PC-9 (cell line): ENCODE measurements at regions not wholly inside any gene's neighbourhood (a gene's known extent, or its start where the extent isn't known, plus 50 kb on each side); places are given as distances from the start of the nearest gene placed in this dataset.

Experiments
- BruUV-seq: library from RNA; stranded (reverse); fragments of 400-500 nt; replicated peaks from 2 replicates; lab custom pipeline; 2021; lab: Mats Ljungman, UMichigan
- CTCF ChIA-PET: fragments of 300-600 bp; sonication (Branson Sonifier 250); formaldehyde crosslinking; loops from one replicate; lab custom pipeline; 2022; ENCODE audit warnings: antibody characterized with exemption; lab: Charles Lee
- POLR2A ChIA-PET: fragments of 300-600 bp; sonication (Branson Sonifier 250); formaldehyde crosslinking; loops from one replicate; lab custom pipeline; 2022; ENCODE audit warnings: antibody characterized with exemption; ENCODE audit not compliant: unreplicated experiment; lab: Charles Lee
- DNase-seq, 2 experiments: peaks; one replicate each; pipeline versions ENCODE4 v3.0.0 to v3.0.0-alpha.2; 2015 to 2022; ENCODE audit warnings: mixed read lengths in 1 of 2
- H2AFZ ChIP-seq: fragments of 200-600 bp; sonication (generic); 2 replicates; pipeline ENCODE4 v1.8.1; 2017; ENCODE audit warnings: antibody characterized with exemption
- H3F3A ChIP-seq: fragments of 200-600 bp; sonication (generic); 2 replicates; pipeline ENCODE4 v1.8.1; 2017; ENCODE audit warnings: antibody characterized with exemption, mild to moderate bottlenecking, low read depth; ENCODE audit not compliant: insufficient read depth
- H3K27ac ChIP-seq: fragments of 200-600 bp; sonication (generic); 2 replicates; pipeline ENCODE4 v1.6.1; 2016; ENCODE audit warnings: mixed run types
- H3K27me3 ChIP-seq: fragments of 200-600 bp; sonication (generic); 2 replicates; pipeline ENCODE4 v1.6.1; 2016; ENCODE audit warnings: low read depth, mixed run types; ENCODE audit not compliant: insufficient read depth
- H3K36me3 ChIP-seq: fragments of 200-600 bp; sonication (generic); 2 replicates; pipeline ENCODE4 v1.6.1; 2016; ENCODE audit warnings: low read depth, mixed run types
- H3K4me1 ChIP-seq: fragments of 200-600 bp; sonication (generic); replicated peaks from 2 replicates; pipeline ENCODE4 v1.6.1; 2016; ENCODE audit warnings: mixed run types; ENCODE audit not compliant: insufficient read depth
- H3K4me2 ChIP-seq: fragments of 200-600 bp; sonication (generic); 2 replicates; pipeline ENCODE4 v1.6.1; 2017; ENCODE audit warnings: mixed run types
- H3K4me3 ChIP-seq: fragments of 200-600 bp; sonication (generic); 2 replicates; pipeline ENCODE4 v1.6.1; 2016; ENCODE audit warnings: mixed run types
- H3K79me2 ChIP-seq: fragments of 200-600 bp; sonication (generic); 2 replicates; pipeline ENCODE4 v1.6.1; 2017; ENCODE audit warnings: low read depth, mixed run types
- H3K9me2 ChIP-seq: fragments of 200-600 bp; sonication (generic); 2 replicates; pipeline ENCODE4 v1.8.1; 2017; ENCODE audit warnings: mild to moderate bottlenecking; ENCODE audit not compliant: insufficient read depth
- H3K9me3 ChIP-seq: fragments of 200-600 bp; sonication (generic); 2 replicates; pipeline ENCODE4 v1.8.1; 2016; ENCODE audit warnings: low read depth; ENCODE audit not compliant: insufficient read depth
- H4K20me1 ChIP-seq: fragments of 200-600 bp; sonication (generic); 2 replicates; pipeline ENCODE4 v1.8.1; 2017; ENCODE audit not compliant: insufficient read depth
- CTCF ChIP-seq: fragments of 200-600 bp; sonication (generic); conservative IDR thresholded peaks from 2 replicates; pipeline ENCODE4 v1.6.1; 2017; ENCODE audit warnings: mixed run types, antibody characterized with exemption, mild to moderate bottlenecking, moderate library complexity
- EZH2 ChIP-seq: fragments of 200-600 bp; sonication (generic); IDR thresholded peaks from 2 replicates; pipeline ENCODE4 v1.8.0; 2017; ENCODE audit warnings: antibody characterized with exemption, low read depth
- intact Hi-C: fragments of 100-400 bp; cut with micrococcal nuclease; formaldehyde crosslinking; loops from one replicate; pipeline ENCODE4 v1.10.0; 2022; ENCODE audit not compliant: unreplicated experiment

GRCh38 chr12:13816394-13816793 lies 165.0 kb downstream of the GRIN2B start:
- intact Hi-C loops = no loop called here
- Histone ChIP-seq H3K79me2 (no peaks in the 10 kb centered on the region), H4K20me1 (no peaks in the 10 kb centered on the region), H3K9me3 (no peaks in the 10 kb centered on the region), H3K4me2 (no peak overlapping the region), H3K4me3 (no peak overlapping the region), H3K4me1 (no peaks in the 10 kb centered on the region), H2AFZ (no peak overlapping the region), H3K36me3 (no peaks in the 10 kb centered on the region), H3K27me3 (no peaks in the 10 kb centered on the region), H3K9me2 (no peaks in the 10 kb centered on the region), H3F3A (no peaks in the 10 kb centered on the region), H3K27ac (no peak overlapping the region)
- BruUV-seq = no TSS peak
- no peak for TF ChIP-seq EZH2
- TF ChIP-seq CTCF = no peak
- DNase-seq = no peak
- POLR2A ChIA-PET = no interaction called here
- CTCF ChIA-PET = no interaction called here

GRCh38 chr12:13812168-13812567 lies 169.2 kb downstream of the GRIN2B start:
- no TSS peak for BruUV-seq
- Histone ChIP-seq H3F3A (no peaks in the 10 kb centered on the region), H3K9me3 (no peaks in the 10 kb centered on the region), H2AFZ (no peak overlapping the region; the same call in 1 of the 2 replicates), H3K4me1 (no peaks in the 10 kb centered on the region), H3K36me3 (no peaks in the 10 kb centered on the region), H4K20me1 (no peaks in the 10 kb centered on the region), H3K9me2 (no peaks in the 10 kb centered on the region), H3K4me3 (no peak overlapping the region), H3K4me2 (no peak overlapping the region), H3K79me2 (no peaks in the 10 kb centered on the region), H3K27me3 (no peaks in the 10 kb centered on the region), H3K27ac (no peak overlapping the region)
- POLR2A ChIA-PET = no interaction called here
- TF ChIP-seq EZH2 (no peak), CTCF (no peak)
- CTCF ChIA-PET = no interaction called here
- intact Hi-C loops = no loop called here
- DNase-seq = no peak

GRCh38 chr12:13811061-13811460 lies 170.3 kb downstream of the GRIN2B start:
- no TSS peak for BruUV-seq
- Histone ChIP-seq H3K9me2 (no peaks in the 10 kb centered on the region), H3F3A (no peaks in the 10 kb centered on the region), H3K79me2 (no peaks in the 10 kb centered on the region), H3K9me3 (no peaks in the 10 kb centered on the region), H3K4me2 (no peak overlapping the region), H2AFZ (no peak overlapping the region), H3K4me3 (no peak overlapping the region), H3K27me3 (no peaks in the 10 kb centered on the region), H3K4me1 (no peaks in the 10 kb centered on the region), H3K36me3 (no peaks in the 10 kb centered on the region), H3K27ac (no peak overlapping the region), H4K20me1 (no peaks in the 10 kb centered on the region)
- POLR2A ChIA-PET = no interaction called here
- intact Hi-C loops = no loop called here
- CTCF ChIA-PET = no interaction called here
- TF ChIP-seq EZH2 = no peak
- no peak for TF ChIP-seq CTCF
- no peak for DNase-seq
